ENCODE measurements at regions not wholly inside any gene's neighbourhood (a gene's known extent, or its start where the extent isn't known, plus 50 kb on each side); places are given as distances from the start of the nearest gene placed in this dataset.
"Not testable (repeated sequence)": the region's sequence is repeated elsewhere in the genome, so short reads cannot be mapped to it uniquely, and the experiment has no call there.

DNA sequence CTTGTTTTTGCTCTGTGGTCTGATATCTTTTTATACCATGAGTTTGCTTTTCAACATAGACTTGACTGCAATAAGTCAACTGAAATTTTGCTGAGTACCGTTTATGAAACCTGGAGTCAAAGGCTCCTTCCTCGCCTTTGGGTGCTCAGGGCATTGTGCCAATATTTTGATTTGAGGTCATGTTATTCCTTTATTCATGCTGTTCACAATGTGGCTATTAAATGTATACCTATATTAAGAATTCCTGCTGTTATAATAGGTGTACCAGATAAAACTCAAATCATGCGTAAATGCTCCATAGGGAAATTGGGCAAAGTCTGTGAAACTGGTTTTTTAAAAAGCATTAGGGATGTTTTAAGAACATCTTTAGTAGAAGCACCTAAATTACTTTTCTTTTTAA is 334.0 kb upstream of the NUDT12 start:
- DNase-seq, result no peak

DNA sequence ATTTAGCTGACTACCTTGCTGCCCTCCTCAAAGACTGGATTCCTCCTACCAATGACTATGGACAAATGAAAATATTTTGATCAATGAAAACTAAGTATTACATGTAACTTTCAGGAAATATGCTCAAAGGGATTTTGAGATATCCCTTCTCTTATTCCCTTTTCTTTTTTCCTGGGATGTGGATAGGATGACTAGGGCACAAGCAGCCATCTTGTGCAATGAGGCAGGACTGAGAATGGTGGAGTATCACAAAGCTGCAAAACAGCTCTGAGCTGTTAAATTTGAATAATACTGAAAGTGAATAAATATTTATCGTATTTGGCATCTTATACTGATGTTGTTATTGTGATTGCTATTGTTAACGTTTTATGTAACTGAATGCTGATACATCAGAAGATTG is 333.1 kb upstream of the NUDT12 start:
- no peak for DNase-seq

GRCh38 chr5:103894882-103895281 is 332.3 kb upstream of the NUDT12 start:
- DNase-seq, result no peak

DNA sequence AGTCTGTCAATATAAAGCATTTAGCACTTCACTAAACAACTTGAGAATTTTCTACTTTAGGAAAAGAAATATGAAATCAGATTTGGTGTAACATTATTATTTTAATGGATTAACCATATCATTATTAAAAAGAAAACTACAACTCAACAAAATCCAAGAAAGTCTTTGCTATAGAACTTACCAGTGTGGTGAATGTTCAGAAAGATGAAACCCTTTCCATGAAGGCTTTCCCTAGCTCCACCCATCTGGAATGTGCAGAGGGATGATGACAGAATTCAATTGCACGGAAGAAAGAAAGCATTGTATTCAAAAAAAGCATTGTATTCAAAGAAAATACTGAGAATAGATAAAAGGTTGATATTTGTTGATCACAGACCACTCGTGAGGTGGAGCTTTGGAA is 328.6 kb upstream of the NUDT12 start:
- DNase-seq, result no peak

GRCh38 chr5:103890313-103890712 is 327.7 kb upstream of the NUDT12 start:
- no peak for DNase-seq

DNA sequence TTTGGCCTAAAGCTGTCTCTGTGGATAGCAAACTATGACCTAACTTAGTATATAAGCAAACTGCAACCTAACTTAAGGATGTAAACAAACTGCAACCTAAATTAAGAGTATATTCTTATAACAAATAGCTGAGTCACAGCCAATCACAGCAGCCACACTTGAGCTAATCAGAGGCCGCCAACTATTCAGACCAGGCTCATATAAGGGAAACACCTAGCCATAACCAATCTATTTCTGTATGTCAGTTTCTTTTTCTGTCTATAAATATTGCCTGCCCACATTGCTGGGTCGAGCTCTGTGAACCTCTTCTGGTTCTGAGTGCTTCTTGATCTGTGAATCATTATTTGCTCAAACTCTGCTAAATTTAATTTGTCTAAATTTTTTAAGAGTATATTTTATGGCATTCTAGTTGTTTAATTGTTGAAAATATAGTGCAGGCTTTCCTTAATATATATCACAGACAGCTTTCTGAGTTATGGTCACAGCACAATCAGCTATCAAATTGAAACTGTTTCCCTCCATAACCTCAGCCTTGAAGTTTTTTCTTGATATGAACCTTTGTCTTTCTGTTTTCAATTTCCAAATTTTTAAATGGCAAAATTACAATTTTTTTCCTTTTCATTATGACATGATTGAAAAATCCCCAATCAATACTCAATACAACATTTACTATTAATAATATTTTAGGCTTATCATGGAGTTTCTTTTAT is 327.1 kb upstream of the NUDT12 start:
- DNase-seq, result no peak

GRCh38 chr5:103886826-103887225 is 324.2 kb upstream of the NUDT12 start:
- no peak for DNase-seq

- no peak for DNase-seq
These were observed 320.6 kb upstream of the NUDT12 start for GRCh38 chr5:103883143-103883542.

DNA sequence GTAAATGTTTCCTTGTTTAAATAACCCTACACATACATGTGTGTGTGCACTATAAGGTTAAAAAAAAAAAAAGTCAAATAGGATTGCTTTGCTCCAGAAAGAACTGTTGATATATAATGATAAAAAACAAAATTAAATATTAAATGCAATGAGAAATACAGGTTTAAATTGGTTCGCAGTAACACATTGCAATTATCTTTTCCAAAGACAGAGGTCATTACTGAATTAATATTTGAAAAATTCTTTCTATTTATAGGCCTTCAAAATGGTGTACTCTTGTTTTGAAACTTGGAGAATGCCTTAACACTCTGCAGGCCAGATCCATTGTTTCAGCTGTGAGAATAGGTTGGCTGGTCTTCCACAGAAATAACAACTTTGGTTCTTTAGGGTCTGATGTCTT is 319.0 kb upstream of the NUDT12 start:
- DNase-seq, result no peak

- DNase-seq, result no peak
These were observed 305.4 kb upstream of the NUDT12 start for GRCh38 chr5:103867857-103868598.

DNA sequence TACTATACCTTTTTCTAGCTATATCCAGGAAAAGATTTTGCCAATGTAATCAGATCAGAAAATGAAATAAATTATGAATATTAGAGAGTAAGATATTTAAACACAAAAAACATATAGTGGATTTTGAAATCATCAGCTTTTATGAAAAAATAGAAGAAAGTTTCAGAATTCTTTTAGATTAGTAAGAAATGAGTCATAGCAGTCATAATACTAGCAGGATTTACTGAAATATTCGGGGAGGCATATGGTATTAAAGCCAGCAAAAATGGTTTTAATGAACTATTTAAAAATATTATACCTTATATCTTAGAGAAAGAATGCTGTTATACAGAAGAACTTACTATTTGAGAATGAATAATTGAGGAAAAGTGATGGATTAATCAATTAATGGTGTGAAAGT is 303.6 kb upstream of the NUDT12 start:
- DNase-seq, result no peak

- DNase-seq, result no peak
These were observed 299.8 kb upstream of the NUDT12 start for GRCh38 chr5:103862398-103862797.

DNA sequence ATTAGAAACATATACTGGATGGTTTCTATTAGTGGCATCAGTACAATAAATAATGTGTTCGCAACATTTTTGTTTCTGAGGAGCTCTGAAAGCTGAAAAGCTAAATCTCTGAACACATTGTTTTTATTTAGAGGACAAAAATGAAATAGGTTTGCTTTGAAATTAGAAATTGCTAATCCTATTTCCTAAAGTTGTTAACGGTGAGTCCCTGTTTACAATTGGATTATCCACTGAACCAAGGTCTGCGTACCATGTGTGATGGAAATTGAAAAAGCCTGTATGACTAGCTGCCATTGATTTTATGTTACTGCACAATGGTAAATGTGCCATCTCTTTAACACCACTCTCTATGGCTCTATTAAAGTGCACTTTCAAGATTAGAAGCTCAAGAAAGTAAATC is 297.7 kb upstream of the NUDT12 start:
- no peak for DNase-seq

- DNase-seq, result not testable (repeated sequence)
These were observed 295.8 kb upstream of the NUDT12 start for GRCh38 chr5:103858367-103858766.

GRCh38 chr5:103851091-103851490 is 288.5 kb upstream of the NUDT12 start:
- no peak for DNase-seq

GRCh38 chr5:103849934-103850333 is 287.3 kb upstream of the NUDT12 start:
- DNase-seq, result no peak

DNA sequence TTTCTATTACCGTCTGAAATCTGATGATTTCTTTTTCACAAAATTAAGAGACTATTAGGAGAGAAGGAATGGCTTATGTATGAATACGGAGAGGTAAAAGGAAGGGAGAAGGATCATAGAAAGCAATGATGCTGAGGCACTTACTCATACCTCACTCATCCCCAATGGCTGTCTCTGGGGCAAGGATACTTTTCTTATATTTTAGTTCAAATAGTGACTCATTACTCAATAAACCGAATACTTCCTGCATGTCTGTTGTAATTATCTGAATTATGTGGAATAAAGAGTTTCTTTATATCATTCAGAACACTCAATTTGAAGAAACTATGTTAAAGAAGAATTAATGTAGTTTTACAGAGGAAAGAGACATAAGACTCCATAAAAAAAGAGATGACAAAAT is 284.5 kb upstream of the NUDT12 start:
- no peak for DNase-seq

DNA sequence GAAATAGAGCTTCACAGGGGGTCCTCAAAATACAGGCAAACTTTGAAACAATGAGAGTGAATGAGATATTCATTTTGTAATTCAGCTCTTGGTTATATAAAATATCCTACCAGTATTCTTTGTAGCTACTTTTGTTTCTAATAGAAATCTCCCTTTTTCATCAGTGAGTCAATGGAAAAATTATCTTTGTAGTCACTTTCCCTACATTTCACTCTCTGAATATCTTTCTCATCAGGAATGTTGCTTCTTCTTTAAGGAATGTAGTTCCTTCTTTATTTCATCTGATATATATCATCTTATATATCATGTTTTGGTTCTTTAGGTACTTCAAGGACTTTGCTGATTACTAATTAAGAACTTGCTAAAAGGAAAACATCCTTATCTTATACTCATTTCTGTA is 280.3 kb upstream of the NUDT12 start:
- DNase-seq, result no peak

GRCh38 chr5:103840600-103840999 is 278.0 kb upstream of the NUDT12 start:
- no peak for DNase-seq

DNA sequence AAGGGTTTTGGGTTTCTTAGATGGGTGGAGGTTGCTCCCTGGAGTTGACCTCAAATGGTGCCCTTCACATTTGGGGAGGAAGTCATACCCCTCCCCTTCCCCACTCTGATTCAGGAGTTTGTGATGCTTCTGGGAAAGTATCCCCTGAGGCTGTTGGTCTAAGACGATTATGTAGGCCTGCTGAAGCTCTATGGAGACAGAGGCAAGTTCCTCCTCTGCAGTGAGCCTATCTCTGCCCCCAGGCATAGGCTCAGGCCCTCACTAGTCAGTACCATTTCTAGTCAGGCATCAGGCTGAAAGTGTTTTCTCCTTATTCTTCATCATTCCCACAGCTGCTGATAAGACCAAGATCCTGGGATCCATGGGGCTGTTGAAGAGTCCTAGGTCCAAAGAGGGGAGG is 271.6 kb upstream of the NUDT12 start:
- DNase-seq, result no peak

DNA sequence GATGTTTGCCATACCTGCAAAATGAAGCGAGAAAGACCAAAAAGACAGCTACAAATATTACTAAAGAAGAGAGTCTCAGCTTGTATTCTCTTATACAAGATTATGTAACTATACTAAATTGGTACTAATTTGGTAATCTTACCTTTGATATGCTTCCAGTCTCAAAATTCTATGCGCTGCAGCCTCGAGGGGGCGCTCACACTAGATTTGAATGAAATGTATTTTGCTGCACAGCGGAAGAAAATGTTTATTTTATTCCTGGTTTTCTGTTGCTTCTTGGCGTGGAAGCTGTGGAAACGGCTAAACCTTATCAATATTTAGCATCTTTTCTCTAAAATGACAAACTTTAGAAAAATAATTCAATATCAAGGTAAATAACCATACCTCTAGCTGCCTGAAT is 267.0 kb upstream of the NUDT12 start:
- DNase-seq, result no peak

DNA sequence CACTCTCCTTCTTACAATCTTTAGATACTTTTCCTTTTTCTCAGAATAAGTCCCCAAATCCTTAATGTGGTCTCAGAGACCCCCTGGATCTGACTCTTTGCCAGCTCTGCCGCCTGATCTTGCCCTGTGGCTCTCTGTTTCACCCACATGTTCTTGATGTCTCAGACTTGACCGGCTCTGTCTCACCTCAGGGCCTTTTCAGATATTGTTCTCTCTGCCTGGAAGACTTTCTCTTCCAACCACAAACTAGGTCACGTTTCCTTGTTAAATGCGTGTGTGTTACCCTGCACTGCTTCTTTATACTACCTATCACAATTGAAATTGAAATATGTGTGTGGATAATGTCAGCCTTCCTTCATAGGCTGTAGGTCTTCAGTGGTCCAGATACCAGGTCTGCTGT is 265.4 kb upstream of the NUDT12 start:
- no peak for DNase-seq

DNA sequence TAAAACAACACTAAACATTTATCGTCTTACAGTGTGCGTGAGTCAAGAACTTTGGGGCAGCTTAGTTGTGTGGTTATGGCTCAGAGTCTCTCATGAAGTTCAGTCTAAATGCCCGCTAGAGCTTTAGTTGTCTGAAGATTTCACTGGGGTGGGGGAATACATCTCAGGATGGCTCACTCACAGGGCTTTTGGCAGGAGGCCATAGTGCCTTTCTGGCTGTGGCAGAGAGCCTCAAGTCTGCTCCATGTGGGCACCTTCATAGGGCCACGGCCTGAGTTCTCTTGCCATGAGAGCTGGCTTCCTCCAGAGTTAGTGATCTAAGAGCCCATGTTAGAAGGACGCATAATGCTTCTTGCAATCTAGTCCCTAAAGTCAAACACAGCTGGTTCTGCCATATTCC is 258.8 kb upstream of the NUDT12 start:
- no peak for DNase-seq

DNA sequence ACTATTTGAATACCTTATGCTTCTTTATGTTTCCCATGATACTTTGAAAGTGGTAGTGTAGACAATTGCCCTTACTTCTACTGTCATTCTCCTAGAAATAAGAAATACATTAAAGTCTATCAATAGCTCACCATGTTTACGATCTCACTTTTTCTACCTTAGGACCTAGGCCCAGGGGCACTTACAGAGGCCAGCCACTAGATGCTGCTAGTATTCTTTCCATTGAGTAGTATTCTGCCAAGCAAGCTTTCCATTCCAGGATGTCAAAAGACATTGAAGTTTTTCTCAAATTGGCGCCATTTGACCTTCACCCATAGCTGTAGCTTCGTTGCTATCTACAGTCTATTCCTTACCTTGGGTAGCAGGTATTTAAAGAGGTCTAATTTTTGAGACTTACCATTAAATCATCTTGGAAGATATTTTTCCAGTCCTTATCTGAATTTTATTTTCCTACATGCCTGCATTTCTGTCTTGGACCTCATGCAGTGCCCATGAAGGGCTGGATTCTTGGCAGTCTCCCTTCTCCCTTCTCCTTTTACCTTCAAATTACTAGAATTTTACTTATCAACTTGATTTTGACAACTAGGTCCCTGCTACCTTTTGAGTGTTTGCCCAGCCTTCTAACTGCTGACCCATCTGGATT is 246.0 kb upstream of the NUDT12 start:
- no peak for DNase-seq

All from DMS79 treated with DMSO at 0.1 percent for 48 hours (cell line).